ENCODE measurements at regions not wholly inside any gene's neighbourhood (a gene's known extent, or its start where the extent isn't known, plus 50 kb on each side); places are given as distances from the start of the nearest gene placed in this dataset.

GRCh38 chr18:61189376-61189775 is 143.9 kb upstream of the CDH20 start:
- no peak for DNase-seq

DNA sequence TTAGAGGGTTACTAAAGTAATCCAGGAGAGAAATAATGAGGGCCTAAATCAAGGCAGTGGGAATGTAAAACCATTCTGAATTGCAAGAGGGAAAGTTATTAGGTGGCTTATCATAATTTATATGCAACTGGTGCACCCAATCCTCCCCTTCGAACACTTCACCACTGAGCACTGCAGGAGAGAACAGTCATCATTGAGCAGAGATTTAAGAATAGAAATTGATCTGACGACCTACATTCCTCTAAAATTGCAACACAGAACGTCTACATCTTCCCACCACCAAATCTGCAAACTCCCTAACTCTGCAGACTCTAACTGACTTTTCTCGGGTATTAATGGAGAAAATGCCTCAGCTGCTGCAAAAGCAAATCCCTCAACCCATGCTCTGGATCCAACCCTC is 138.5 kb upstream of the CDH20 start:
- no peak for DNase-seq

DNA sequence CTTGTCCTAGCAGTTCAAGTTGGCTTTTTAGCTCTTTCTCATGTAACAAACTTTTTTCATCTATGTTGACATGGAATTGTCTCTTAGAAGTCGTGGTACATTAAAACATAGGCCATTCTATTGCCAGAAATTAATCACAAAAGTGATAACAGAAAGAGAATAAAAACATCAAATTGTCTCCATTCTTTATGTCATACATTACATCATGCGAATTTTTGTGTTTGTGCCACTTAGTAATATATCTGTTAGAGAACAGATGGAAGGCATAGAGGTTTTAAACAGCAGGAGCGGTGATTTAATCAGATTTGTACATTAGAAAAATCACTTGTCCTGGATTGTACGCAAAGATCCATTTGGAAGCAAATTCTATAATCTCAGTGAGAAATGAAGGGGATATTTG is 136.5 kb upstream of the CDH20 start:
- DNase-seq, result no peak

- DNase-seq, result no peak
Measured at GRCh38 chr18:61198486-61198885, 134.7 kb upstream of the CDH20 start.

DNA sequence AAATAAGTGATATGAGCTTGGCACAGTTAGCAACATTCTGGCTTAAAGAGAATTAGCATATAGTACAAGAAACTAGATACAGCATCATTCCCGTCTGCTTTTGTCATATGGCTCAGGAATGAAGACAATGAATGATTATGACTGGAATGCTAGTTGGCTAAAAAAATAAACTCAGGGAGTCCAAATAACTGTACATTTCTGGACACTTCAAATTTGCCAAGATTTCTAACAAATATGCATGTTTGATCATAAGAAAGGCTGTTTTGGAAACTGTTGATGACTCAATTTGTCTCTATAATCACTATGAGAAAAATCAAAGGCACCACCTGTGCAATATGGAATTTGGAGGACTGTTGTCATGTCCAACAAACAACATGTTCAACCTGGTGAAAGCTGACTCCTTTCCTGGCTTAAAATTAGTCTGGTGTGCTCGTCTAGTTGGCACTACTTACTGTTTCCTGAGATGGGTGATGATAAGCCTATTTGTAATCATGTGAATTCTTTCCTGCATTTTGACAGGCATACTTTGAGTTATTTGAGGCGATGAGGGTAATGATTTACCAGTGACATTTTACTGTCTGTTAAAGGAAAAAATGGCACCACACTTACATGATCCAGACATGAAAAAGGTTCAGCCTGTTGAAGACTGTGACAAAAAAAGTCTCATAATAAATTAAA is 133.9 kb upstream of the CDH20 start:
- DNase-seq, result no peak

GRCh38 chr18:61201511-61201910 is 131.7 kb upstream of the CDH20 start:
- no peak for DNase-seq

- no peak for DNase-seq
Measured at GRCh38 chr18:61203151-61203550, 130.1 kb upstream of the CDH20 start.

GRCh38 chr18:61209801-61210200 is 123.4 kb upstream of the CDH20 start:
- DNase-seq, result no peak

GRCh38 chr18:61216051-61216450 is 117.2 kb upstream of the CDH20 start:
- DNase-seq, result no peak

GRCh38 chr18:61222206-61222605 is 111.0 kb upstream of the CDH20 start:
- DNase-seq, result no peak

- DNase-seq, result no peak
Measured at GRCh38 chr18:61225336-61225735, 107.9 kb upstream of the CDH20 start.

- DNase-seq, result no peak
Measured at GRCh38 chr18:61236356-61237057, 96.7 kb upstream of the CDH20 start.

DNA sequence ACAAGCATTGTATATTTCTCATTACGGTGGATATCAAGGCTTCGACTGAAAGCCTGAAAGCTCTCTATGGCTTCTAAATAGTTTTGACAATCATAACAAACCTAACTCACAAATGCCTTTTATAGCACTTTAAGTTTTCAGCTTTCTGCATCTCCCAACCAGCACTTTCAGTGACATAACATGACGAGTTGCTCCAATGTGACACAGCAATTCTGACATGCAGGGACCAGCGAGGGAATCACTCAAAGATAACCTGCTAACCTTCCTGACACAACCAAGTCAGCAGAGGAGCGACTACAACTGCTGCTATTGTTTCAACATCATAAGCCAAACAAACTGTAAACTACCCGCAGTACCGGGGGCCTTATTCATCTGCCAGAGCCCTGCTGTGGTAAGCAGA is 95.7 kb upstream of the CDH20 start:
- DNase-seq, result no peak

DNA sequence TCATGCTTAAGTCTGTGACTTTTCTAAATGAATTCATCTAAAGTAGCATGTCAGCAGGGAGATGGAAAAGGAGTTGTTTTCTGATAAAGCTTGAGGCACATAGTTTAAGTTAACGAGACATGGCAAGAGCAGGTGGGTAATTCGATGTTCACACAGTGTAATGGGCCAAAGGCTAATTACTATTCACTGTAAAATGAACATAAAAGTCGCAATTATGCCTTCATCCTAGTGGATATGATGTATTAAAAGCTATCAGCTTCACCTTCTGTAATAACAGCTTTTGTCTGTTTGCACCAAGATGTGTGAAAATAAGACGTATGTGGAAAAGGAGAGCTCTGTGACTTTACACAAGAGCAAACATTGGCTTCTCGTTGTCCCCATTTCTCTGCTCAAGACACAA is 94.2 kb upstream of the CDH20 start:
- no peak for DNase-seq

GRCh38 chr18:61241260-61241853 is 91.9 kb upstream of the CDH20 start:
- no peak for DNase-seq

DNA sequence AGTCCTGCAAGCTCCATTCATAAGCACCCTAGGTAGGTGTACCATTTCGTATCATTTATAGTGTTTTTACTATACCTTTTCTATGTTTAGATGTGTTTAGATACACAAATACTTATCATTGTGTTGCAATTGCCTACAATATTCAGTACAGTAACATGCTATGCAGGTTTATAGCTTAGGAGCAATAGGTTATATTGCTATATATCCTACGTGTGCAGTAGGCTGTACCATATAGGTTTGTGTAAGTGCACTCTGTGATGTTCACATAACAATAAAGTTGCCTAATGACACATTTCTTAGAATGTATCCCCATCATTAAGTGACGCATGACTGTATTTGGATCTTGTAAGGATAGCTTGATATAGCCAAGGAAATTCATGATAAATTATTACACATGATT is 88.6 kb upstream of the CDH20 start:
- DNase-seq, result no peak

GRCh38 chr18:61245276-61245675 is 88.0 kb upstream of the CDH20 start:
- DNase-seq, result no peak

DNA sequence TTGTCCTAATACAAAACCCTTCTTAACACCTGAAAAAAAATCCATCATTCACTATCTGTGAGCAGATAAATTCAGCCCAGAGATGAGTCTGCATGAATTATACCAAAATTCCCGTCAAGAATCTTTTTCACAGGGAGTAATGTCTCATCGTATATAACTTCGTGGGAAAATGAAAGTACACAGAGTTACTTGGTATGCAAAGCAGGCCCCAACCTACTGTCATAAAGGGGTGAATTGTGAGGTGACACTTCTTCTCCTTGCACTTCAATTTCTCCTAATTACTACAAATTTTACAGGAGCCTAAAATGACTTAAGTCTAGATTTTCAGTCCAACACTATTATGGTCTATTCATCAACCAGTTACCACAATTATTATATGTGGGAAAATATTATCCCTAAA is 84.6 kb upstream of the CDH20 start:
- DNase-seq, result no peak

GRCh38 chr18:61256291-61256690 is 76.9 kb upstream of the CDH20 start:
- no peak for DNase-seq

DNA sequence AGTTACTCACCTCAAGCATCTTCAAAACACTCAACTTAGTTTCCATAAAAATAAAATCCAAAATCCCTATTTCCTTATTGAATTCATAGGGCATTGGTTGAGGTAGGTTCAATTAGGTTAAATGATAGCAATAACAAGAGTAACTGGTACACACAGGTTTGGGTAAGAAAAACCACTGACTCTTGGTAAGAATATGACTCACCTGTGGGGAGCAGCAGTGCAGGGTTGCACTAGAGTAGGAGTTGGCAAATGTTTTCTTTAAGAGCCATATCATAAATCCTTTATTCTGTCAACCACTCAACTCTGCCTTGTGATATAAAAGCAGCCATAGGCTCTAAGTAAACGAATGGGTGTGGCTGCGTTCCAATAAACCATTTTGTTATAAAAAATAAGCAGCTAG is 71.4 kb upstream of the CDH20 start:
- no peak for DNase-seq

DNA sequence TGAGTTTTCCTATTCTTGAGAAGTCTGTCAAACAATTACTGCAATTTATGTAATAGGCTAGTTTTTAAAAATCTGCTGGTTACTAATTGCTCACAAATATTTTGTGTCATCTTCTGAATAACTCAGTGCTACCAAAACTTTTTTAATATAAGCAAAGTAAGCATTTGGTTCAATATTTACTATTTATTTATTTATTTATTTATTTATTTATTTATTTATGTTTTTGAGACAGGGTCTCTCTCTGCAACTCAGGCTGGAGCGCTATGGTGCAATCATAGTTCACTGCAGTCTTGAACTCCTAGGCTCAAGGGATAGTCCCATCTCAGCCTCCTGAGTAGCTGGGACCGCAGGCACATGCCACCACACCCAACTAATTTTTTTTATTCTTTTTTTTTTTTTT is 60.4 kb upstream of the CDH20 start:
- no peak for DNase-seq

- no peak for DNase-seq
Measured at GRCh38 chr18:61273533-61273932, 59.7 kb upstream of the CDH20 start.

GRCh38 chr18:61274416-61274960 is 58.7 kb upstream of the CDH20 start:
- DNase-seq, result no peak

- no peak for DNase-seq
Measured at GRCh38 chr18:61277808-61278207, 55.4 kb upstream of the CDH20 start.

Measured in NCI-H187 (cell line).